Mesothelial cell of epicardium (in vitro differentiated cells): ENCODE measurements at regions not wholly inside any gene's neighbourhood (a gene's known extent, or its start where the extent isn't known, plus 50 kb on each side); places are given as distances from the start of the nearest gene placed in this dataset.

Experiments
- DNase-seq, 2 experiments: peaks; one replicate each; pipeline ENCODE4 v3.0.0; 2021; ENCODE audit warnings: low spot score in 2 of 2; ENCODE audit not compliant: unreplicated experiment in 2 of 2
- H3K27ac Mint-ChIP-seq: 2 replicates; pipeline ENCODE4 v1.8.0; 2021; ENCODE audit warnings: mixed read lengths
- H3K27me3 Mint-ChIP-seq: 2 replicates; pipeline ENCODE4 v1.8.0; 2021; ENCODE audit warnings: low read depth, mixed read lengths
- H3K36me3 Mint-ChIP-seq: 2 replicates; pipeline ENCODE4 v1.8.0; 2021; ENCODE audit warnings: mixed read lengths
- H3K4me1 Mint-ChIP-seq: 2 replicates; pipeline ENCODE4 v1.8.0; 2021; ENCODE audit warnings: mixed read lengths
- H3K4me3 Mint-ChIP-seq: 2 replicates; pipeline ENCODE4 v1.8.0; 2021; ENCODE audit warnings: mild to moderate bottlenecking, moderate library complexity, mixed read lengths
- H3K9me3 Mint-ChIP-seq: 2 replicates; pipeline ENCODE4 v1.8.0; 2021; ENCODE audit warnings: mixed read lengths
- TF ChIP-seq, protein P1 (sequence below): fragments of 200-600 bp; sonication (generic); IDR thresholded peaks from one replicate; pipeline ENCODE4 v1.5.0; 2021; ENCODE audit warnings: antibody characterized with exemption; ENCODE audit not compliant: unreplicated experiment

DNA sequence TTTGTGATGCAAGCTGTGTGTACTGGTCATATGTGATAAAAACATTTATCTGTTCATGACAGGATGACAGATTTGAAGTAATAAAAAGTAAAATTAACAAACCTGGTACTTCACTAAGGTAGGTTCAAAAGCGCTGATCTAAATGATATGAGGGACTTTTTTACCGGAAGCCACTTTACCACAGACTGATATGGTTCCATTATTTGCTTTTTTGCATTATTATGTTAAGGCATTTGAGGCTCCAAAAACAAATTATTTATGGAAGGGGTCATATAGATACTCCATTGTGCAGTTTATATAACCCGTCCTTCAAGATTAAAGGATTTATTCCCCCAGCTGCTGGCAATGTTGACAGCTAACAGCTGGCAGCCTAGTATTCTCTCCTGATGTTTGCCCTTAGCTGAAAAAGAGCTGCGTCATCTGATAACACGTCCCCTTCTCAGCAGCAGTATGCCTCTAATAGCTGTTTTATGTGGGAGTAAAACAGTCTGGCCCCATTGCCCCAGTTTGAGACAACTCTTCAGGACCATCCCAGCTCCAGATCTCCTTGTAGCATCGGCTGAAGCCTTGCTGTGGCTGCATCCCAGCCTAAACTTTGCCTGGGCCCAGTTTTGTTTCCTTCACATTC, 84.8 kb upstream of the XIRP2 start:
- no peak for DNase-seq
- Mint-ChIP-seq H3K4me1 (peaks cover 5% of the 10 kb centered on the region), H3K4me3 (no peak overlapping the region), H3K27ac (no peak overlapping the region), H3K36me3 (no peaks in the 10 kb centered on the region), H3K9me3 (no peaks in the 10 kb centered on the region), H3K27me3 (no peaks in the 10 kb centered on the region)
- TF ChIP-seq, protein P1, sequence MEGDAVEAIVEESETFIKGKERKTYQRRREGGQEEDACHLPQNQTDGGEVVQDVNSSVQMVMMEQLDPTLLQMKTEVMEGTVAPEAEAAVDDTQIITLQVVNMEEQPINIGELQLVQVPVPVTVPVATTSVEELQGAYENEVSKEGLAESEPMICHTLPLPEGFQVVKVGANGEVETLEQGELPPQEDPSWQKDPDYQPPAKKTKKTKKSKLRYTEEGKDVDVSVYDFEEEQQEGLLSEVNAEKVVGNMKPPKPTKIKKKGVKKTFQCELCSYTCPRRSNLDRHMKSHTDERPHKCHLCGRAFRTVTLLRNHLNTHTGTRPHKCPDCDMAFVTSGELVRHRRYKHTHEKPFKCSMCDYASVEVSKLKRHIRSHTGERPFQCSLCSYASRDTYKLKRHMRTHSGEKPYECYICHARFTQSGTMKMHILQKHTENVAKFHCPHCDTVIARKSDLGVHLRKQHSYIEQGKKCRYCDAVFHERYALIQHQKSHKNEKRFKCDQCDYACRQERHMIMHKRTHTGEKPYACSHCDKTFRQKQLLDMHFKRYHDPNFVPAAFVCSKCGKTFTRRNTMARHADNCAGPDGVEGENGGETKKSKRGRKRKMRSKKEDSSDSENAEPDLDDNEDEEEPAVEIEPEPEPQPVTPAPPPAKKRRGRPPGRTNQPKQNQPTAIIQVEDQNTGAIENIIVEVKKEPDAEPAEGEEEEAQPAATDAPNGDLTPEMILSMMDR: no peak

DNA sequence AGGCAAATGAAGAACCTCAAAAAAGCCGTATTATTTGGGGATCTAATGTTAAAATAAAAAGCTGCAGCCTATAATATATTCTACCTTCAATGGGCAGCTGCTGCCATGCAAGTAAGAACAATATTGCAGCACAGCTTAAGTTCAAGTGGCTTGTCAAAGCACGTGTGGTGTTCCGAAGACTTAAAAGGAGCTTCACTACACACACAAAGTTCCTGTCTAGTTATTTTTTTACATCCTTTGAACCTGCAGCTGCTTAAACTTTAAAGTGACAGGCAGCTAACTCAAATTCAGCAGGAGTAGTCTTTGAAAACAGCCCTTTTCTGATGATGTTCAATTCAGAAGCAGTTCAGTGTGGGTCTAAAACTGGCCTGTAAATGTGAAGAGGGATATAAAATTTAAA, 85.8 kb upstream of the XIRP2 start:
- H3K27ac Mint-ChIP-seq: no peak overlapping the region
- no peaks in the 10 kb centered on the region for H3K9me3 Mint-ChIP-seq
- DNase-seq: no peak
- no peak overlapping the region for H3K4me3 Mint-ChIP-seq
- no peaks in the 10 kb centered on the region for H3K36me3 Mint-ChIP-seq
- TF ChIP-seq, protein P1: no peak
- no peaks in the 10 kb centered on the region for H3K27me3 Mint-ChIP-seq
- peaks cover 5% of the 10 kb centered on the region for H3K4me1 Mint-ChIP-seq

DNA sequence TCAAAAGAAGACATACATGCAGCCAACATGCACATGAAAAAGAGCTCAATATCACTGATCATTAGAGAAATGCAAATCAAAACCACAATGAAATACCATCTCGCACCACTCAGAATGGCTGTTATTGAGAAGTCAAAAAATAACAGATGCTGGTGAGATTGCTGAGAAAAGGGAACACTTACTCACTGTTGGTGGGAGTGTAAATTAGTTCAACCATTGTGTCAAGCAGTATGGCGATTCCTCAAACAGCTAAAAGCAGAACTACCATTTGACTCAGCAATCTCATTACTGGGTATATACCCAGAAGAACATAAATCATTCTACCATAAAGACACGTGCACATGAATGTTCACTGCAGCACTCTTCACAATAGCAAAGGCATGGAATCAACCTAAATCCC, 95.5 kb upstream of the XIRP2 start:
- no peak overlapping the region for H3K27ac Mint-ChIP-seq
- H3K4me1 Mint-ChIP-seq: no peaks in the 10 kb centered on the region
- H3K4me3 Mint-ChIP-seq: no peak overlapping the region
- peaks cover 42% of the 10 kb centered on the region for H3K9me3 Mint-ChIP-seq
- H3K36me3 Mint-ChIP-seq: no peaks in the 10 kb centered on the region
- no peaks in the 10 kb centered on the region for H3K27me3 Mint-ChIP-seq
- TF ChIP-seq, protein P1: no peak
- no peak for DNase-seq

DNA sequence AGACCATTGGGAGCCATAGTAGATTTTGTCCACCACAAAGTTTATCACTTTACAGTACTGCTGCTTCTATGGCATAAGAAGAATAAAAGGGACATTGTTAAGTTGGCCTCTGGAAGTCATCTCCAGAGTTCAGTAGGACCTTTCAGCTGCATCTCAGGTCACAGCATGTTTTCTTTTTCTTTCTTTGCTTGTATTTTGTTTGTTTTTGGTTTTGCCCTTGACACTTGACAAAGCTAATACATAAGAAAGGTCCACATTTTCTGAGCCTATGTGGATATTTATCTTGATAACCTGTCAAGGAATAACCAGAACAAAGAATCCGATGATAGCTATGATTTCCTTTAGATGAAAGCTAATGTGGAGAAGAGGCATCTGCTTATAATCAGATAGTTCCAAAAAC, 101.6 kb upstream of the XIRP2 start:
- TF ChIP-seq, protein P1: no peak
- no peaks in the 10 kb centered on the region for H3K36me3 Mint-ChIP-seq
- DNase-seq: no peak
- no peak overlapping the region for H3K4me3 Mint-ChIP-seq
- no peaks in the 10 kb centered on the region for H3K27me3 Mint-ChIP-seq
- H3K4me1 Mint-ChIP-seq: no peaks in the 10 kb centered on the region
- peaks cover 18% of the 10 kb centered on the region for H3K9me3 Mint-ChIP-seq
- H3K27ac Mint-ChIP-seq: no peak overlapping the region

DNA sequence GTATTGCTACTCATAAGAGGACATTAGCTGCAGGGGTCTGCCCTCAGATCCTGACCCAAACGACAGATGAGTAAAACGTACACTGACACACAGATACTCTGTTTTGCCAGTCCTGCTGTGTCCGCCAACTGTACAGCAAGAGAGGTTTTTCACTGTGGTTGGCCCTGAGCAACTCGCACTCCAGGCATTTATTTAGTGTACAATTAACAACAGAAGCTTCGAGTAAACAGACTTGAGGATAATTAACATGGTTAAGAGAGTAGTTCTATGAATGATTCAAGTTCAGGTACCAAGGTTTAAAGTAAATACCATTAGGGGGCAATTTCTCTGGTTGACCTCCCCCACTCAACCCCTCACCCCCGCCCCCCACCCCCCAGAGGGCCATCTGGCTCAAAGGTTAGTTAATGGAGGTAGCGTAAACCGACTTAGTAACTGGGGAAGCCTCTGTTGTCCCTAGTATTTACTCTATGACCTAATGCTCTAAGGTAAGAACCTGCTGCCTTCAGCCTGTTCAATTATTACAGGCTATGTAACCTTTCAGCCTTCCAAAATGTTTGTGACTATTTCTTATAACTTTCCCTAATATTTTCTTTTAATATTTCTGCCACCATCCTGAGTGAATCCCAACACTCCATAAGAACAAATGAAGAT, 103.9 kb upstream of the XIRP2 start:
- no peak for DNase-seq
- H3K27me3 Mint-ChIP-seq: no peaks in the 10 kb centered on the region
- no peak overlapping the region for H3K27ac Mint-ChIP-seq
- no peaks in the 10 kb centered on the region for H3K9me3 Mint-ChIP-seq
- no peak overlapping the region for H3K4me3 Mint-ChIP-seq
- peaks cover 3% of the 10 kb centered on the region for H3K4me1 Mint-ChIP-seq
- TF ChIP-seq, protein P1: no peak
- no peaks in the 10 kb centered on the region for H3K36me3 Mint-ChIP-seq

DNA sequence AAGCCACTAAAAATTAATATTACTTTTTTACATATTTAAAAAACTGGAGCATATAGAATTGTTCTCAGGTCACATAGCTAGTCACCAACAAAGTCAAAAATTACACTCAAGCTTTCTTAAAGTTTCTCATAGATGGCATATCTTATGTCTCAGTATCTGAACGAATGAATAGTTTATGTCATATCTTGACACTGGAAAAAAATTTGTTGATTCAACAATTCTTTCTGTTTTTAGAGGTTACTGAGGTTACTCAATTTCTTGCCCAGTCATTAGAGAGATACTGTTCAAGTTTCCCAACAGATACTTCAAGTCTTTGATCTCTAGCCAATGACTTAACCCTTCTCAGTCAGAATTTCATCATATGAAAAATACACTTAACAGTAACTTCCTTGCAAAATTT, 113.1 kb upstream of the XIRP2 start:
- Mint-ChIP-seq H3K4me3 (no peak overlapping the region), H3K27me3 (no peaks in the 10 kb centered on the region), H3K36me3 (no peaks in the 10 kb centered on the region), H3K9me3 (no peaks in the 10 kb centered on the region), H3K4me1 (peaks cover 6% of the 10 kb centered on the region), H3K27ac (no peak overlapping the region)
- no peak for DNase-seq
- TF ChIP-seq, protein P1: no peak
